Lung (tissue), 11 donors: ENCODE measurements at regions not wholly inside any gene's neighbourhood (a gene's known extent, or its start where the extent isn't known, plus 50 kb on each side); places are given as distances from the start of the nearest gene placed in this dataset.

Experiments used
- ATAC-seq: fragments of 200-7000 bp; cut with Tn5 transposase; one replicate; pipeline ENCODE4 v1.9.1; 2020; ENCODE audit warnings: moderate number of reproducible peaks; ENCODE audit not compliant: insufficient read depth, low FRiP score
- DNase-seq, 3 donors: peaks; one replicate each; pipeline ENCODE4 v3.0.0-alpha.2; 2013 to 2017
- H3K27ac ChIP-seq, 2 donors: one replicate each; pipeline ENCODE4 v1.5.1; 2013; ENCODE audit warnings: mild to moderate bottlenecking in 2 of 2, moderate library complexity in 2 of 2, control low read depth in 1 of 2, inconsistent platforms in 1 of 2, low read depth in 1 of 2, low read length in 1 of 2
- H3K27me3 ChIP-seq, 3 donors: one replicate each; pipeline ENCODE4 v1.5.1; 2013; ENCODE audit warnings: low read length in 2 of 3; ENCODE audit not compliant: control insufficient read depth in 3 of 3, insufficient read depth in 3 of 3
- H3K36me3 ChIP-seq, 4 donors: one replicate each; pipeline ENCODE4 v1.5.1; 2013; ENCODE audit warnings: low read length in 4 of 4, mild to moderate bottlenecking in 1 of 4, moderate library complexity in 1 of 4; ENCODE audit not compliant: control insufficient read depth in 4 of 4, insufficient read depth in 4 of 4
- H3K4me1 ChIP-seq, 5 donors: one replicate each; pipeline ENCODE4 v1.5.1; 2013; ENCODE audit warnings: low read length in 5 of 5, mild to moderate bottlenecking in 2 of 5, moderate library complexity in 1 of 5; ENCODE audit not compliant: control insufficient read depth in 5 of 5, insufficient read depth in 5 of 5
- H3K4me3 ChIP-seq: one replicate; pipeline ENCODE4 v1.5.1; 2013; ENCODE audit warnings: mild to moderate bottlenecking, control low read depth, moderate library complexity
- H3K9ac ChIP-seq, 2 donors: one replicate each; pipeline ENCODE4 v1.5.1; 2013; ENCODE audit warnings: low read length in 2 of 2, control low read depth in 1 of 2; ENCODE audit not compliant: insufficient read depth in 1 of 2
- H3K9me3 ChIP-seq, 4 donors: one replicate each; pipeline ENCODE4 v1.5.1; 2013; ENCODE audit warnings: low read length in 3 of 4, mild to moderate bottlenecking in 1 of 4, moderate library complexity in 1 of 4; ENCODE audit not compliant: control insufficient read depth in 4 of 4, insufficient read depth in 3 of 4
- WGBS, 2 donors: extraction: QIAGEN DNeasy Blood & Tissue Kit; methylation state at CpG; one replicate each; pipeline ENCODE4 v1.1.7; 2013; 5-methylcytosine and 5-hydroxymethylcytosine counted together
- TF ChIP-seq, protein P1 (sequence below): IDR thresholded peaks from 2 replicates; pipeline ENCODE4 v1.5.1; 2012; ENCODE audit warnings: mild to moderate bottlenecking; ENCODE audit errors: control extremely low read depth, extremely low read depth
- donor health status: control.
- donor health status: control.
- donor health status: Bipolar disorder and iron deficiency.
- donor health status: healthy.
- donor health status: DM: yes; HTN: yes; CAD: no.

DNA sequence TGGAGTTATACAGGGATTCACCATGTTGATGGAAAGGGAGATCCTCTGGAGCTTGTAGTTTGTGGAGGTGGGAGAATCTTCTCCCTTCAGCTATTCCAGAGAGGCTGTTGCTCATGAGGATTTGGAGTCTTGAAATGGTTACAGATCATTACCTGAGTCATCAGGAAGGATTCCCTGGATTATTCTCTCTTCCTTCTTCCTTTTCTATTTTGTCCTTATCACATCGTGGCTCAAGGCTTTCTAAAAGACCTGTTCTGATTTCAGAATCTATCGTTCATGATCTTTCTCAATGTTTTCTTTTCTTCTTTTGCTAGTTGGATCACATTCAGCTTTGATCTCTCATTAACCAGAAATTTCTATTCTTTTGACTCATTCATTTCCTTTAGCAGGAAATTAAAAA, 196.0 kb downstream of the KLF5 start:
- TF ChIP-seq, protein P1, sequence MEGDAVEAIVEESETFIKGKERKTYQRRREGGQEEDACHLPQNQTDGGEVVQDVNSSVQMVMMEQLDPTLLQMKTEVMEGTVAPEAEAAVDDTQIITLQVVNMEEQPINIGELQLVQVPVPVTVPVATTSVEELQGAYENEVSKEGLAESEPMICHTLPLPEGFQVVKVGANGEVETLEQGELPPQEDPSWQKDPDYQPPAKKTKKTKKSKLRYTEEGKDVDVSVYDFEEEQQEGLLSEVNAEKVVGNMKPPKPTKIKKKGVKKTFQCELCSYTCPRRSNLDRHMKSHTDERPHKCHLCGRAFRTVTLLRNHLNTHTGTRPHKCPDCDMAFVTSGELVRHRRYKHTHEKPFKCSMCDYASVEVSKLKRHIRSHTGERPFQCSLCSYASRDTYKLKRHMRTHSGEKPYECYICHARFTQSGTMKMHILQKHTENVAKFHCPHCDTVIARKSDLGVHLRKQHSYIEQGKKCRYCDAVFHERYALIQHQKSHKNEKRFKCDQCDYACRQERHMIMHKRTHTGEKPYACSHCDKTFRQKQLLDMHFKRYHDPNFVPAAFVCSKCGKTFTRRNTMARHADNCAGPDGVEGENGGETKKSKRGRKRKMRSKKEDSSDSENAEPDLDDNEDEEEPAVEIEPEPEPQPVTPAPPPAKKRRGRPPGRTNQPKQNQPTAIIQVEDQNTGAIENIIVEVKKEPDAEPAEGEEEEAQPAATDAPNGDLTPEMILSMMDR: no peak
- WGBS, 2 donors: 35 to 64% methylated on average over 2 of the region's 2 CpGs

GRCh38 chr13:73251626-73252265, 192.9 kb downstream of the KLF5 start:
- Histone ChIP-seq H3K9me3 (no peaks in the 10 kb centered on the region), H3K4me3 (no peak overlapping the region), H3K9ac (no peak overlapping the region), H3K4me1 (peaks cover 0 to 12% (median 3%) of the 10 kb centered on the region in 5 donors), H3K27ac (no peak overlapping the region), H3K27me3 (peaks cover 0 to 2% (median 0%) of the 10 kb centered on the region in 3 donors), H3K36me3 (no peaks in the 10 kb centered on the region)
- TF ChIP-seq, protein P1: no peak
- 93% methylated on average over 1 of the region's 1 CpG for whole genome bisulfite sequencing, 2 donors
- DNase-seq: no peak
- ATAC-seq: no peak

More for the DNA sequence above, 196.0 kb downstream of the KLF5 start:
- no peak overlapping the region for H3K27ac ChIP-seq
- no peaks in the 10 kb centered on the region for H3K27me3 ChIP-seq
- H3K9ac ChIP-seq: no peak overlapping the region
- ATAC-seq (no peak), DNase-seq (no peak)
- no peaks in the 10 kb centered on the region for H3K9me3 ChIP-seq
- H3K36me3 ChIP-seq: no peaks in the 10 kb centered on the region
- H3K4me1 ChIP-seq: peaks cover 0 to 13% (median 0%) of the 10 kb centered on the region in 5 donors
- no peak overlapping the region for H3K4me3 ChIP-seq

- DNase-seq: no peak
- 89 to 92% methylated on average over 7 of the region's 7 CpGs for WGBS, 2 donors
- no peak overlapping the region for H3K4me3 ChIP-seq
- no peak overlapping the region for H3K27ac ChIP-seq
- H3K9me3 ChIP-seq: no peaks in the 10 kb centered on the region
- no peaks in the 10 kb centered on the region for H3K36me3 ChIP-seq
- no peak overlapping the region for H3K9ac ChIP-seq
- ATAC-seq: no peak
- peaks cover 0 to 12% (median 3%) of the 10 kb centered on the region in 5 donors for H3K4me1 ChIP-seq
- H3K27me3 ChIP-seq: peaks cover 0 to 2% (median 0%) of the 10 kb centered on the region in 3 donors
- TF ChIP-seq, protein P1: no peak
Measured at GRCh38 chr13:73250061-73250460, 191.3 kb downstream of the KLF5 start.
